ENCODE measurements at regions not wholly inside any gene's neighbourhood (a gene's known extent, or its start where the extent isn't known, plus 50 kb on each side); places are given as distances from the start of the nearest gene placed in this dataset.

GRCh38 chr15:69848551-69849231 lies 249.0 kb downstream of the TLE3 start:
- Histone ChIP-seq H3K27ac (no peak overlapping the region), H3K36me3 (no peaks in the 10 kb centered on the region), H3K9me3 (no peaks in the 10 kb centered on the region), H3K4me1 (ENCODE audit: insufficient read depth) (no peaks in the 10 kb centered on the region), H3K4me3 (no peak overlapping the region), H3K27me3 (no peaks in the 10 kb centered on the region)
- TF ChIP-seq POLR2A (IDR thresholded peaks at IDR 0.05) (no peak), EP300 (IDR thresholded peaks at IDR 0.05) (no peak), CTCF (IDR thresholded peaks at IDR 0.05) (no peak)
- no peak for DNase-seq
- 24 to 50% (median 38%) methylated on average over 4 of the region's 4 CpGs for WGBS, 3 donors
- intact Hi-C loops (cut with DNase I) = no loop called here

GRCh38 chr15:69849232-69849610 lies 248.5 kb downstream of the TLE3 start:
- TF ChIP-seq EP300 (IDR thresholded peaks at IDR 0.05) (no peak), POLR2A (IDR thresholded peaks at IDR 0.05) (no peak), CTCF (IDR thresholded peaks at IDR 0.05) (no peak)
- intact Hi-C loops (cut with DNase I) = no loop called here
- Histone ChIP-seq H3K27me3 (no peaks in the 10 kb centered on the region), H3K36me3 (no peaks in the 10 kb centered on the region), H3K4me3 (no peak overlapping the region), H3K27ac (no peak overlapping the region), H3K4me1 (ENCODE audit: insufficient read depth) (no peaks in the 10 kb centered on the region), H3K9me3 (no peaks in the 10 kb centered on the region)
- no peak for DNase-seq
- WGBS, 3 donors = 73 to 85% (median 84%) methylated on average over 4 of the region's 4 CpGs

GRCh38 chr15:69852482-69852881 lies 245.2 kb downstream of the TLE3 start:
- TF ChIP-seq EP300 (IDR thresholded peaks at IDR 0.05) (no peak), CTCF (IDR thresholded peaks at IDR 0.05) (no peak), POLR2A (IDR thresholded peaks at IDR 0.05) (no peak)
- intact Hi-C loops (cut with DNase I) = no loop called here
- Histone ChIP-seq H3K27me3 (no peaks in the 10 kb centered on the region), H3K9me3 (no peaks in the 10 kb centered on the region), H3K4me1 (ENCODE audit: insufficient read depth) (no peaks in the 10 kb centered on the region), H3K36me3 (no peaks in the 10 kb centered on the region), H3K27ac (no peak overlapping the region), H3K4me3 (no peak overlapping the region)
- DNase-seq = no peak
- 84 to 91% (median 85%) methylated on average over 3 of the region's 3 CpGs for WGBS, 3 donors

GRCh38 chr15:69852916-69853315 lies 244.8 kb downstream of the TLE3 start:
- 88 to 94% (median 91%) methylated on average over 4 of the region's 4 CpGs for WGBS, 3 donors
- H3K4me3 ChIP-seq = no peak overlapping the region
- H3K27me3 ChIP-seq = no peaks in the 10 kb centered on the region
- no peaks in the 10 kb centered on the region for H3K4me1 ChIP-seq (ENCODE audit: insufficient read depth)
- TF ChIP-seq POLR2A (IDR thresholded peaks at IDR 0.05) = no peak
- no peak for TF ChIP-seq EP300 (IDR thresholded peaks at IDR 0.05)
- no peak for TF ChIP-seq CTCF (IDR thresholded peaks at IDR 0.05)
- H3K27ac ChIP-seq = no peak overlapping the region
- intact Hi-C loops (cut with DNase I) = no loop called here
- no peaks in the 10 kb centered on the region for H3K36me3 ChIP-seq
- no peak for DNase-seq
- H3K9me3 ChIP-seq = no peaks in the 10 kb centered on the region
